B cell (primary cell): ENCODE measurements at regions not wholly inside any gene's neighbourhood (a gene's known extent, or its start where the extent isn't known, plus 50 kb on each side); places are given as distances from the start of the nearest gene placed in this dataset.

Experiments used
- CTCF ChIP-seq: fragments of 200-600 bp; IDR thresholded peaks from one replicate; pipeline ENCODE4 v1.8.0; 2022; ENCODE audit warnings: antibody characterized with exemption, mild to moderate bottlenecking
- EZH2 ChIP-seq: IDR thresholded peaks from 2 replicates; pipeline ENCODE4 v1.6.1; 2012; ENCODE audit warnings: borderline replicate concordance, low read depth, mild to moderate bottlenecking, moderate library complexity, low read length; ENCODE audit not compliant: insufficient read depth, poor library complexity, severe bottlenecking

GRCh38 chr5:155250596-155250995 is 237.0 kb downstream of the KIF4B start:
- no peak for TF ChIP-seq CTCF
- TF ChIP-seq EZH2, result no peak
